ENCODE measurements at regions not wholly inside any gene's neighbourhood (a gene's known extent, or its start where the extent isn't known, plus 50 kb on each side); places are given as distances from the start of the nearest gene placed in this dataset.

DNA sequence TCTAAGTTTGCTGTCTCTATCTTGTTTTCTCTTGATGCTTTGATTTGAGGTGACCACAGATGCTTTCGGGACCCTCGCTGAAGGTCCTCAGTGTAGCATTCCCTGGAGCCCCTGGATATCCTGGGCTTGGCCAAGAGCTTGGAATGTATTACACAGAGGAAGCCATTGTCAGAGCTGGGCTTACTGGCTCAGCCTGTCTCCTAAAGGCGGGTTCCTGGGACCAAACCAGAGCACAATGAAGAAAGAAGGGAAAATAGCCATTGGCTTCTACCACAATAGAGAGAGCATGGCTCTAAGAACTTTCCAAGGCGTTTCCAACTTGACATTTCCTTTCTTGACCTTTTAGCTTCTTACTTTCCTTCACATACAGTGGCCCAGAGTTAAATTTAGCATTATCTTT lies 229.3 kb downstream of the HS3ST3A1 start:
- TF ChIP-seq CTCF (IDR thresholded peaks at IDR 0.05) (no peak), ZFX (IDR thresholded peaks at IDR 0.05; ENCODE audit: borderline replicate concordance) (no peak)
